ENCODE measurements at regions not wholly inside any gene's neighbourhood (a gene's known extent, or its start where the extent isn't known, plus 50 kb on each side); places are given as distances from the start of the nearest gene placed in this dataset.
A peak's percentile ranks its signal among the peaks of the same experiment; 100 is the strongest.

GRCh38 chr6:160899671-160900430, 91.7 kb upstream of the MAP3K4 start:
- no peak for DNase-seq

GRCh38 chr6:160911949-160912348, 79.6 kb upstream of the MAP3K4 start:
- no peak for DNase-seq

GRCh38 chr6:160912411-160912810, 79.2 kb upstream of the MAP3K4 start:
- DNase-seq, result no peak

GRCh38 chr6:160917572-160917971, 74.0 kb upstream of the MAP3K4 start:
- DNase-seq, result no peak

GRCh38 chr6:160919723-160920440, 71.7 kb upstream of the MAP3K4 start:
- peak; percentile 29 for DNase-seq

- no peak for DNase-seq
Measured at GRCh38 chr6:160921095-160921494, 70.5 kb upstream of the MAP3K4 start.

- no peak for DNase-seq
Measured at GRCh38 chr6:160926281-160927276, 65.0 kb upstream of the MAP3K4 start.

- no peak for DNase-seq
Measured at GRCh38 chr6:160927416-160927815, 64.2 kb upstream of the MAP3K4 start.

- DNase-seq, result no peak
Measured at GRCh38 chr6:160929361-160929760, 62.2 kb upstream of the MAP3K4 start.

- no peak for DNase-seq
Measured at GRCh38 chr6:160929831-160930230, 61.7 kb upstream of the MAP3K4 start.

GRCh38 chr6:160930547-160931377, 60.8 kb upstream of the MAP3K4 start:
- peak; percentile 10 for DNase-seq

GRCh38 chr6:160931378-160932310, 59.9 kb upstream of the MAP3K4 start:
- DNase-seq, result no peak

- no peak for DNase-seq
Measured at GRCh38 chr6:160933256-160933655, 58.3 kb upstream of the MAP3K4 start.

GRCh38 chr6:160934157-160934556, 57.4 kb upstream of the MAP3K4 start:
- no peak for DNase-seq

GRCh38 chr6:160940197-160940596, 51.4 kb upstream of the MAP3K4 start:
- no peak for DNase-seq
